ENCODE measurements at regions not wholly inside any gene's neighbourhood (a gene's known extent, or its start where the extent isn't known, plus 50 kb on each side); places are given as distances from the start of the nearest gene placed in this dataset.

GRCh38 chr14:85358136-85358785, 171.7 kb upstream of the FLRT2 start:
- Histone ChIP-seq H3K9ac (ENCODE audit: low read depth, low read length) (no peak overlapping the region), H3K27me3 (ENCODE audit: insufficient read depth, low read length, poor library complexity) (no peaks in the 10 kb centered on the region), H3K27ac (ENCODE audit: low read length) (no peak overlapping the region), H3K4me2 (ENCODE audit: insufficient read depth, low read length) (no peak overlapping the region), H3K4me3 (ENCODE audit: low read depth in 1 of 2, low read length in 2 of 2) (no peak overlapping the region), H3K4me1 (ENCODE audit: insufficient read depth, low read length) (no peaks in the 10 kb centered on the region), H2AFZ (ENCODE audit: low read depth, low read length) (no peak overlapping the region), H3K9me3 (ENCODE audit: insufficient read depth, low read length, severe bottlenecking) (peaks cover 2% of the 10 kb centered on the region), H4K20me1 (ENCODE audit: insufficient read depth, low read length) (no peaks in the 10 kb centered on the region), H3K79me2 (ENCODE audit: insufficient read depth, low read length) (no peaks in the 10 kb centered on the region), H3K36me3 (ENCODE audit: insufficient read depth, low read length) (no peaks in the 10 kb centered on the region)
- ATAC-seq (ENCODE audit: insufficient read depth, low read depth) = no peak
- TF ChIP-seq CTCF (IDR thresholded peaks at IDR 0.05; ENCODE audit: borderline replicate concordance, extremely low read depth, low read length, poor library complexity, severe bottlenecking) = no peak
- DNase-seq = no peak

- H3K27me3 ChIP-seq (ENCODE audit: insufficient read depth, low read length, poor library complexity) = no peaks in the 10 kb centered on the region
- no peak overlapping the region for H2AFZ ChIP-seq (ENCODE audit: low read depth, low read length)
- no peaks in the 10 kb centered on the region for H3K79me2 ChIP-seq (ENCODE audit: insufficient read depth, low read length)
- TF ChIP-seq EZH2 (IDR thresholded peaks at IDR 0.05; ENCODE audit: borderline replicate concordance, low read depth, low read length, severe bottlenecking) (no peak), CTCF (IDR thresholded peaks at IDR 0.05; ENCODE audit: borderline replicate concordance, extremely low read depth, low read length, poor library complexity, severe bottlenecking) (no peak)
- H3K4me3 ChIP-seq (ENCODE audit: low read depth in 1 of 2, low read length in 2 of 2) = no peak overlapping the region
- H3K4me2 ChIP-seq (ENCODE audit: insufficient read depth, low read length) = no peak overlapping the region
- DNase-seq (no peak), ATAC-seq (ENCODE audit: insufficient read depth, low read depth) (no peak)
- H4K20me1 ChIP-seq (ENCODE audit: insufficient read depth, low read length) = no peaks in the 10 kb centered on the region
- H3K9ac ChIP-seq (ENCODE audit: low read depth, low read length) = no peak overlapping the region
- H3K27ac ChIP-seq (ENCODE audit: low read length) = no peak overlapping the region
- no peaks in the 10 kb centered on the region for H3K9me3 ChIP-seq (ENCODE audit: insufficient read depth, low read length, severe bottlenecking)
- no peaks in the 10 kb centered on the region for H3K36me3 ChIP-seq (ENCODE audit: insufficient read depth, low read length)
- no peaks in the 10 kb centered on the region for H3K4me1 ChIP-seq (ENCODE audit: insufficient read depth, low read length)
Observed at GRCh38 chr14:85359505-85359904, 170.4 kb upstream of the FLRT2 start.

- Histone ChIP-seq H3K79me2 (ENCODE audit: insufficient read depth, low read length) (no peaks in the 10 kb centered on the region), H2AFZ (ENCODE audit: low read depth, low read length) (no peak overlapping the region), H3K36me3 (ENCODE audit: insufficient read depth, low read length) (no peaks in the 10 kb centered on the region), H4K20me1 (ENCODE audit: insufficient read depth, low read length) (no peaks in the 10 kb centered on the region), H3K9me3 (ENCODE audit: insufficient read depth, low read length, severe bottlenecking) (no peaks in the 10 kb centered on the region), H3K4me2 (ENCODE audit: insufficient read depth, low read length) (no peak overlapping the region), H3K4me3 (ENCODE audit: low read depth in 1 of 2, low read length in 2 of 2) (no peak overlapping the region), H3K9ac (ENCODE audit: low read depth, low read length) (no peak overlapping the region), H3K27me3 (ENCODE audit: insufficient read depth, low read length, poor library complexity) (no peaks in the 10 kb centered on the region), H3K27ac (ENCODE audit: low read length) (no peak overlapping the region), H3K4me1 (ENCODE audit: insufficient read depth, low read length) (no peaks in the 10 kb centered on the region)
- TF ChIP-seq EZH2 (IDR thresholded peaks at IDR 0.05; ENCODE audit: borderline replicate concordance, low read depth, low read length, severe bottlenecking) (no peak), CTCF (IDR thresholded peaks at IDR 0.05; ENCODE audit: borderline replicate concordance, extremely low read depth, low read length, poor library complexity, severe bottlenecking) (no peak)
- DNase-seq = no peak
- ATAC-seq (ENCODE audit: insufficient read depth, low read depth) = no peak
Observed at GRCh38 chr14:85363358-85363757, 166.6 kb upstream of the FLRT2 start.

- Histone ChIP-seq H3K36me3 (ENCODE audit: insufficient read depth, low read length) (no peaks in the 10 kb centered on the region), H3K4me2 (ENCODE audit: insufficient read depth, low read length) (no peak overlapping the region), H3K27me3 (ENCODE audit: insufficient read depth, low read length, poor library complexity) (no peaks in the 10 kb centered on the region), H4K20me1 (ENCODE audit: insufficient read depth, low read length) (no peaks in the 10 kb centered on the region), H3K9ac (ENCODE audit: low read depth, low read length) (no peak overlapping the region), H3K4me1 (ENCODE audit: insufficient read depth, low read length) (no peaks in the 10 kb centered on the region), H3K9me3 (ENCODE audit: insufficient read depth, low read length, severe bottlenecking) (no peaks in the 10 kb centered on the region), H2AFZ (ENCODE audit: low read depth, low read length) (no peak overlapping the region), H3K79me2 (ENCODE audit: insufficient read depth, low read length) (no peaks in the 10 kb centered on the region), H3K27ac (ENCODE audit: low read length) (no peak overlapping the region), H3K4me3 (ENCODE audit: low read depth in 1 of 2, low read length in 2 of 2) (no peak overlapping the region)
- no peak for ATAC-seq (ENCODE audit: insufficient read depth, low read depth)
- TF ChIP-seq CTCF (IDR thresholded peaks at IDR 0.05; ENCODE audit: borderline replicate concordance, extremely low read depth, low read length, poor library complexity, severe bottlenecking) = no peak
- no peak for DNase-seq
Observed at GRCh38 chr14:85366226-85366625, 163.7 kb upstream of the FLRT2 start.

Measured in DND-41 (cell line).